SK-N-SH (cell line): ENCODE measurements at regions not wholly inside any gene's neighbourhood (a gene's known extent, or its start where the extent isn't known, plus 50 kb on each side); places are given as distances from the start of the nearest gene placed in this dataset.
"Not testable (repeated sequence)": the region's sequence is repeated elsewhere in the genome, so short reads cannot be mapped to it uniquely, and the experiment has no call there.

Experiments used
- CTCF ChIA-PET: fragments of 300-600, 350-600 bp; formaldehyde crosslinking; extraction: SDS; loops from one replicate; lab custom pipeline; 2021; lab: Yijun Ruan, JAX
- POLR2A ChIA-PET: fragments of 350-600 bp; sonication (Branson Sonifier 250); formaldehyde crosslinking; extraction: SDS; loops from one replicate; lab custom pipeline; 2020; ENCODE audit warnings: antibody characterized with exemption, inconsistent platforms; lab: Yijun Ruan, JAX
- DNase-seq: peaks from one replicate; pipeline ENCODE4 v3.0.0; 2012
- H2AFZ ChIP-seq: fragments of 200-600 bp; sonication (generic); 2 replicates; pipeline ENCODE4 v1.8.1; 2016; ENCODE audit warnings: antibody characterized with exemption, mild to moderate bottlenecking, low read depth
- H3F3A ChIP-seq: fragments of 200-600 bp; sonication (generic); replicated peaks from 2 replicates; pipeline ENCODE3; 2016; ENCODE audit warnings: antibody characterized with exemption, mild to moderate bottlenecking; ENCODE audit not compliant: insufficient read depth
- H3K27ac ChIP-seq, 2 experiments: fragments of 200-500 bp in 1 of 2; fragments of 200-600 bp in 1 of 2; sonication (Bioruptor generic) in 1 of 2; sonication (generic), shearing (Covaris generic) in 1 of 2; 2 replicates each; pipeline versions ENCODE4 v1.5.1 to v1.6.1; 2014 to 2016; ENCODE audit warnings: low read depth in 2 of 2, inconsistent platforms in 1 of 2, low read length in 1 of 2, mild to moderate bottlenecking in 1 of 2, mixed read lengths in 1 of 2
- H3K27me3 ChIP-seq: fragments of 200-600 bp; sonication (generic), shearing (Covaris generic); 2 replicates; pipeline ENCODE4 v1.6.1; 2016; ENCODE audit warnings: mixed run types; ENCODE audit not compliant: insufficient read depth
- H3K36me3 ChIP-seq, 2 experiments: fragments of 200-500 bp in 1 of 2; fragments of 200-600 bp in 1 of 2; sonication (Bioruptor generic) in 1 of 2; sonication (generic) in 1 of 2; replicated peaks in 1 of 2; 2 replicates each; pipeline versions ENCODE3 to v1.5.1; 2014 to 2016; ENCODE audit warnings: low read length in 1 of 2, mild to moderate bottlenecking in 1 of 2; ENCODE audit not compliant: insufficient read depth in 2 of 2, control insufficient read depth in 1 of 2
- H3K4me1 ChIP-seq, 2 experiments: fragments of 200-500 bp in 1 of 2; fragments of 200-600 bp in 1 of 2; sonication (Bioruptor generic) in 1 of 2; sonication (generic), shearing (Covaris generic) in 1 of 2; 2 replicates each; pipeline versions ENCODE4 v1.5.1 to v1.6.1; 2014 to 2016; ENCODE audit warnings: low read depth in 1 of 2, low read length in 1 of 2, mixed run types in 1 of 2; ENCODE audit not compliant: insufficient read depth in 2 of 2, control insufficient read depth in 1 of 2
- H3K4me2 ChIP-seq: fragments of 200-600 bp; sonication (generic), shearing (Covaris generic); 2 replicates; pipeline ENCODE4 v1.6.1; 2017; ENCODE audit warnings: mixed run types
- H3K4me3 ChIP-seq, 2 experiments: fragments of 200-500 bp in 1 of 2; fragments of 200-600 bp in 1 of 2; sonication (Bioruptor generic) in 1 of 2; sonication (generic), shearing (Covaris generic) in 1 of 2; 2 replicates each; pipeline versions ENCODE4 v1.5.1 to v1.8.1; 2014 to 2016; ENCODE audit warnings: low read depth in 2 of 2, inconsistent platforms in 1 of 2, low read length in 1 of 2, mild to moderate bottlenecking in 1 of 2, mixed read lengths in 1 of 2, moderate library complexity in 1 of 2
- H3K79me2 ChIP-seq: fragments of 200-600 bp; sonication (generic); 2 replicates; pipeline ENCODE4 v1.8.1; 2017; ENCODE audit warnings: mild to moderate bottlenecking; ENCODE audit not compliant: insufficient read depth
- H3K9ac ChIP-seq: fragments of 200-600 bp; sonication (generic); 2 replicates; pipeline ENCODE4 v1.6.1; 2017; ENCODE audit warnings: mixed run types
- H3K9me2 ChIP-seq: fragments of 200-600 bp; sonication (generic); 2 replicates; pipeline ENCODE4 v1.6.1; 2017; ENCODE audit warnings: mixed run types
- H3K9me3 ChIP-seq: fragments of 200-600 bp; sonication (generic); 2 replicates; pipeline ENCODE4 v1.6.1; 2017; ENCODE audit warnings: mixed run types, mild to moderate bottlenecking, moderate library complexity
- H4K20me1 ChIP-seq: fragments of 200-600 bp; sonication (generic); 2 replicates; pipeline ENCODE4 v1.6.1; 2017; ENCODE audit warnings: mild to moderate bottlenecking, mixed run types; ENCODE audit not compliant: insufficient read depth
- CHD2 ChIP-seq: fragments of 150-350 bp; IDR thresholded peaks from 2 replicates; pipeline ENCODE4 v1.6.1; 2018; ENCODE audit warnings: low read length; ENCODE audit not compliant: partially characterized antibody
- ELF1 ChIP-seq: IDR thresholded peaks from 2 replicates; pipeline ENCODE4 v1.4.0; 2012
- FOXJ3 ChIP-seq: sonication (generic); formaldehyde crosslinking; IDR thresholded peaks from 2 replicates; pipeline ENCODE4 v1.5.1; 2020; ENCODE audit warnings: mild to moderate bottlenecking, missing genetic modification reagents
- FOXM1 ChIP-seq: IDR thresholded peaks from 2 replicates; pipeline ENCODE4 v1.4.0; 2012; ENCODE audit warnings: low read depth, mild to moderate bottlenecking
- GATA2 ChIP-seq: sonication (generic); formaldehyde crosslinking; IDR thresholded peaks from 2 replicates; pipeline ENCODE4 v1.5.0; 2020; ENCODE audit warnings: mild to moderate bottlenecking, missing genetic modification reagents
- MXI1 ChIP-seq: IDR thresholded peaks from 2 replicates; pipeline ENCODE4 v1.6.1; 2012; ENCODE audit warnings: mild to moderate bottlenecking, low read depth, low read length, improper control_type of control experiment
- NRF1 ChIP-seq: IDR thresholded peaks from 2 replicates; pipeline ENCODE4 v1.6.1; 2012; ENCODE audit warnings: low read depth, mild to moderate bottlenecking, low read length
- PBX3 ChIP-seq: IDR thresholded peaks from 2 replicates; pipeline ENCODE4; 2012
- RAD21 ChIP-seq: IDR thresholded peaks from 2 replicates; pipeline ENCODE4 v1.6.1; 2012; ENCODE audit warnings: mild to moderate bottlenecking, low read length
- REST ChIP-seq: IDR thresholded peaks from 2 replicates; pipeline ENCODE4 v1.6.1; 2012; ENCODE audit warnings: mild to moderate bottlenecking, low read depth, low read length, moderate library complexity
- RXRA ChIP-seq: IDR thresholded peaks from 2 replicates; pipeline ENCODE4 v1.4.0; 2012; ENCODE audit warnings: low read depth, mild to moderate bottlenecking, borderline replicate concordance
- WGBS: methylation state at CpG from one replicate; pipeline ENCODE4 v1.1.6; 2017; ENCODE audit warnings: low lambda C conversion rate; 5-methylcytosine and 5-hydroxymethylcytosine counted together

GRCh38 chr11:129557421-129557820, 181.8 kb downstream of the BARX2 start (continued):
- no peak for TF ChIP-seq REST
- TF ChIP-seq NRF1: no peak
- no peak for TF ChIP-seq RXRA
- no peak for TF ChIP-seq FOXM1
- TF ChIP-seq FOXJ3 (CRISPR knock-in tag): no peak
- TF ChIP-seq RAD21: no peak
- no peak for TF ChIP-seq GATA2
- TF ChIP-seq ELF1: no peak
- TF ChIP-seq, all 33 proteins: peak for 0

GRCh38 chr11:129569007-129569406, 193.4 kb downstream of the BARX2 start:
- H3K9me2 ChIP-seq: no peaks in the 10 kb centered on the region
- H4K20me1 ChIP-seq: no peaks in the 10 kb centered on the region
- no peaks in the 10 kb centered on the region for H3K79me2 ChIP-seq
- no peak overlapping the region for H3K4me2 ChIP-seq
- no peak overlapping the region for H3K4me3 ChIP-seq
- TF ChIP-seq FOXM1 (no peak), RAD21 (no peak), MXI1 (no peak), CHD2 (no peak), PBX3 (no peak), FOXJ3 (CRISPR knock-in tag) (no peak)
- H3K36me3 ChIP-seq: no peaks in the 10 kb centered on the region
- CTCF ChIA-PET: no interaction called here
- no peak for DNase-seq
- H3F3A ChIP-seq: no peaks in the 10 kb centered on the region
- POLR2A ChIA-PET: no interaction called here
- H3K9ac ChIP-seq: no peak overlapping the region
- H3K27me3 ChIP-seq: no peaks in the 10 kb centered on the region; the same call in 1 of the 2 replicates
- H3K9me3 ChIP-seq: no peaks in the 10 kb centered on the region
- WGBS: 0% methylated on average over 3 of the region's 3 CpGs
- no peak overlapping the region for H2AFZ ChIP-seq
- no peaks in the 10 kb centered on the region; a peak in 1 of 4 replicates for H3K4me1 ChIP-seq
- no peak overlapping the region for H3K27ac ChIP-seq

- H3F3A ChIP-seq, H3K36me3 ChIP-seq, H3K79me2 ChIP-seq, H3K9me3 ChIP-seq, H3K4me1 ChIP-seq, H3K4me3 ChIP-seq, H3K4me2 ChIP-seq, H3K9ac ChIP-seq, POLR2A ChIA-PET, H4K20me1 ChIP-seq, H3K27me3 ChIP-seq, DNase-seq, CTCF ChIA-PET, H2AFZ ChIP-seq, H3K9me2 ChIP-seq, H3K27ac ChIP-seq: not testable (repeated sequence)
- 33% methylated on average over 8 of the region's 8 CpGs for WGBS
Observed at GRCh38 chr11:129572667-129573066, 197.0 kb downstream of the BARX2 start.
